NCI-H1417 treated with DMSO at 0.1 percent for 48 hours (cell line): ENCODE measurements at regions not wholly inside any gene's neighbourhood (a gene's known extent, or its start where the extent isn't known, plus 50 kb on each side); places are given as distances from the start of the nearest gene placed in this dataset.
"Not testable (repeated sequence)": the region's sequence is repeated elsewhere in the genome, so short reads cannot be mapped to it uniquely, and the experiment has no call there.

Experiments used
- DNase-seq: peaks from one replicate; lab custom pipeline; 2025; lab: John Stamatoyannopoulos, UW

- DNase-seq: no peak
These were observed 97.7 kb upstream of the DOCK9 start for GRCh38 chr13:99075268-99076191.

GRCh38 chr13:99078017-99078771 lies 100.3 kb upstream of the DOCK9 start:
- no peak for DNase-seq

GRCh38 chr13:99080131-99080530 lies 102.3 kb upstream of the DOCK9 start:
- no peak for DNase-seq

- DNase-seq: no peak
These were observed 106.1 kb upstream of the DOCK9 start for GRCh38 chr13:99083981-99084380.

GRCh38 chr13:99085139-99085807 lies 107.4 kb upstream of the DOCK9 start:
- no peak for DNase-seq

- DNase-seq: no peak
These were observed 108.0 kb upstream of the DOCK9 start for GRCh38 chr13:99085808-99086266.

DNA sequence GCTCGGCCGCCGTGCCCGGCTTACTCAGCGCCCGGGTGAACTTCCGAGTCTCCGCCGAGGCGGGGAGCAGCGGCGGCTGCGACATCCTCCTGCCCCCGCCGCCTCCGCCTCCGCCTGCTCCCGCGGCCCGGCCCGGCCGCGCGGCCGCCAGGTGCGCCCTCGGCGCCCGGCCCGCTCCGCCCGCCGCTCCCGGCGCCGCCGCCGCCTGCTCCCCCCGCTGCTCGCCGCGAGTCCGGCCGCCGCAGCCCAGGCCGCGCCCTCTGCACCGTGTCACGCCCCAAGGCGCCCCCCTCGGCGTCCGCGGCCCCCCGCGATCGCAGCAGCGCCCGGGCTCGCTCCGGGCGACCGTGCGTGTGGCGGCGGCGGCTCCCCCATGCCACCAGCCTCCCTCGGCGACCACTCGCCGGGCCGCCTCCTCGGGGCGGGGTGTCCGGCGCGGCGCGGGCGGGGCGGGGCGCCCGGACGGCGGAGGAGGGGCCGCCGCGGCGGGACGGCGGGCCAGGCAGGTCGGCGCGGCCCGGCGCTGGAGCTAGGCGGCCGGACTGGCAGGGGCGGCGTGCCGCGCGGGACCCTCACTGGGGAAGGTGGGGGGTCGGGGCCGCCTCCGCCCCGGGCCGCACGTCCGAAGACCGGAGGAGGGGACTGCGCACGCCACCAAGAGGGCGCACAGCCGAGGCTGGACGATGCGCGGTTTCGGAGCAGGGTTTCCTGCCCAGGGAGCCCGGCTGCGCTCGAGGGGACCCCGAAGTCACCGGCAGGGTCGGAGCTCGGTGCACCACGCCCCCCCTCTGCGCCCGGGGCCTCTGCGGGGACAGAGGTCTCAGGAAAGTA lies 108.6 kb upstream of the DOCK9 start:
- peak; percentile 16 for DNase-seq

DNA sequence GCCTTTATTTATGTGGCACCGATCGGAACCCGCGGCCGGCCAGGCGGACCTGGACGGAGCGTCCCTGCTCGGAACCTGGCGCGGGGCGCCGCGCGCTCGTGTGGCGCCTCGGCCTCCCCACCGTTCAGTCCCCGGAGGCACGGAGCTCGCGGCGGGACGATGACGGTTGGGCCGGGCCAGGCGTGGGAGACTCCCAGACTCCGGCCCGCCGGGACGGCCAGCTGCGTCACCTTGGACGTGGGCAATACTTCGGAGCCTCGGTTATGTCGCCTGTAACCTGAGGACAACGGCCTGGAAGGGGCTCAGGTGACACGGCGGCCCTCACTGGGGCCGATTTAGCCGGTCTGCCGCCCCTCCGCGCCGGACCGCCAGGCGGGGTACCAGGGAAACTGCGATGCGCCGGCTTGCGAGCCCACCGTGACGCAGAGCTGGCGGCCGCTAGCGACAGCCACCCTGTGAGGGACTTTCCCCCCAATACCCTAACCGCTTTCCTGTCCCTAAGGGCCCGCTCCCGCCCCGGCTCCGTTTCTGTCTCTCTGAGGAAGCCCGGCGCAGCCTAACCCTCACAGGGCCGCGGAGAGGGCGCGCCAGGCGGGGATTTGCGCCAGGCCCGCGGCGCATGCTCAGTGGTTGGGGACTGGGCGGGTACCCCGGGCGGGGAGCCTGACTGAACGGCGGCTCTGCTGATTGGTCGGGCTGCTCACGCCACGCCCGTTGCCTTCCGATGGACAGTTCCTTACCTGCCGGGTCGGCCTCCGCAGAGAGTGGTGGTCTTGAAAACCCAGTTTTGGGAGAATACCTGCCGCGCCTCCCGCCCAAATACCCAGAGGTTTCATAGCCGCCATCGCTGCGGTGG lies 109.5 kb upstream of the DOCK9 start:
- DNase-seq: peak; percentile 90

- peak; percentile 76 for DNase-seq
These were observed 110.2 kb upstream of the DOCK9 start for GRCh38 chr13:99087954-99088491.

DNA sequence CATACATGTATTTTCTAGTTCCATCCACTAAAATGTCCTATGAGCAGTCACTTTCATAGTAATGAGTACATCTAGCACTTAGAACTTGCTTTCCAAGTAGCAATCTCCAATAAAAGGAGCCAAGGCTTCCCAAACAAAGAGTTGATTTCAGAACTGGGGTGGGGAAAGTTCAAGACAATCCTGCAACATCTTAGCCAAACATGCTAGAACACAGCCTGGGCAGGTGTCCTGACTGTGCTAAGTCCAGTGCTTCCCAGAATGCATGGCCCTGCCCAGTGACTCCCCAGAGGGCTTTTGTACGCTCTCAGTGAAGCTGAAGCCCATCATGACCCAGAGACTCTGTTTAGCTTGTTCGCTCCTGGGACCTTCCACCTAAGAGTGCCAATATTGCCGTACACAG lies 106.7 kb upstream of the UBAC2 start:
- DNase-seq: no peak

- DNase-seq: not testable (repeated sequence)
These were observed 98.8 kb upstream of the UBAC2 start for GRCh38 chr13:99101831-99102230.

GRCh38 chr13:99103536-99103935 lies 97.1 kb upstream of the UBAC2 start:
- no peak for DNase-seq

DNA sequence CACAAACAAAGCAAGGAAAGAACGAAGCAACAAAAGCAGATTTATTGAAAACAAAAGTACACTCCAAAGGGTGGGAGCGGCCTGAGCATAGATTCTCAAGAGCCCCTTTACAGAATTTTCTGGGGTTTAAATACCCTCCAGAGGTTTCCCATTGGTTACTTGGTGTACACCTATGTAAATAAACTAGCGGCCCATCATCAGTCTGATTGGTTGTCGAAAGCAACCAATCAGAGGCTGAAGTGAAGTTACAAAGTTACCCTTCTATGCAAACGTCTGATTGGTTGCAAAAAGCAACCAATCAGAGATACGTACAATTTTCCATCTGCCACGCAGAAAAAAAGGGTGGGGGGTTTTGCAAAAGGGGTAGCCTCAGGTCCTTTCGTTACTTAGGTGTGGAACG lies 96.3 kb upstream of the UBAC2 start:
- DNase-seq: no peak

GRCh38 chr13:99105160-99105559 lies 95.5 kb upstream of the UBAC2 start:
- DNase-seq: no peak

DNA sequence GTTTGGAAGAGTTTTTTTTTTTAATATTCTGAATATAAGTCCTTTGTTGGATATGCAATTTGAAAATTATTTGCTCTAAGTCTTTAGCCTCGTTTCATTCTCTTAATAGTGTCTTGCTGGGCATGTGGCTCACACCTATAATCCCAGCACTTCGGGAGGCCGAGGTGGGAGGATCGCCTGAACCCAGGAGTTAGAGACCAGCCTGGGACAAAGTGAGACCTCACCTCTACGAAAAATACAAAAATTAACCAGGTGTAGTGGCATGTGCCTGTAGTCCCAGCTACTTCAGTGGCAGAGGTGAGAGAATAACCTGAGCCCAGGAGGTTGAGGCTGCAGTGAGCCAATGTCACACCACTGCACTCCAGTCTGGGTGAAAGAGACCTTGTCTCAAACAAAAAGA lies 87.3 kb upstream of the UBAC2 start:
- no peak for DNase-seq

DNA sequence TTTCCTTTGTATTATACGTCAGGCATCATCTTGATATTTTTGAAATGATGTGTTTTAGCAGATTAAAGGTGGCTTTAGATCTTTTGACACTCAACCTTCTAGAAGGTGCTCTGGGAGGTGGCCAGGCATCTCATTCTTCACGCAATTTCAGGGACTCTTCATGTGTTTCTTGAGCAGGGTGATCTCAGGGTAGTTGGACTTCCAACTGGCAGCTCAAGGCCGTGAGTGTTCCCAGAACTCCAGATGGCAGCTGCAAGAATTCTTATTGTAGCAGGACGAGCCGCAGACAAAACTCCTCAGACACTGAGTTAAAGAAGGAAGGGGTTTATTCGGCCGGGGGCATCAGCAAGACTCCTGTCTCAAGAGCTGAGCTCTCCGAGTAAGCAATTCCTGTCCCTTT lies 82.5 kb upstream of the UBAC2 start:
- DNase-seq: no peak

DNA sequence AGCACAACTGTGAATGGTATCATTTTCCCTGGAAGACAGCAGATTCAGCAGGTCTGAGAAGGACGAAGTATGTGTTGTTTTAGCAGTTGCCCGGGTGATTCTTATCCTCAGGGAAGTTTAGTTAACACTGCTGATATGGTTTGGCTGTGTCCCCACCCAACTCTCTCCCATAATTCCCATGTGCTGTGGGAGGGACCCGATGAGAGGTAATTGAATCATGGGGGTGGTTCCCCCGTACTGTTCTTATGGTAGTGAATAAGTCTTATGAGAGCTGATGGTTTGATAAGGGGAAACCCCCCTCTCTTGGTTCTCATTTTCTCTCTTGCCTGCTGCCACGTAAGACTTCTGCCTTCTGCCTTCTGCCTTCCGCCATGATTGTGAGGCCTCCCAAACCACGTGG lies 81.0 kb upstream of the UBAC2 start:
- no peak for DNase-seq

DNA sequence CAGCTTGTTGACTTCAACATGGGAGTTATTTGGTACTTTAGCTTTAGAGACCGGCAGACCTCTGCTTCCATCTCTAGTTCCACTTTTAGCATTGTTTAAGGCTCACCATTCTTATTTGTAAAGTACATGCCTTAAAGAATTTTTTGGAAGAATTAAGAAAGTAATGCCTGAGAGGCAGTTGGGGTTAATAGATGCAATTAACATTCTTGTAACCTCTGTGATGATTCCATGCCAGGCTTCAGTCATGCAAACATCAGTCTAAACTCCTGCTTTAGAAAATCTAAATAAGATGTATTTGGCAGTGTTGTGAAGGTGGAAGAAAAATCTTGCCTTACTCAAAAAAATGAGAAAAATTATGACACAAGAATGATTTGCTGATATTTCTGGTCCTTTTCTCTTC lies 79.9 kb upstream of the UBAC2 start:
- DNase-seq: no peak

DNA sequence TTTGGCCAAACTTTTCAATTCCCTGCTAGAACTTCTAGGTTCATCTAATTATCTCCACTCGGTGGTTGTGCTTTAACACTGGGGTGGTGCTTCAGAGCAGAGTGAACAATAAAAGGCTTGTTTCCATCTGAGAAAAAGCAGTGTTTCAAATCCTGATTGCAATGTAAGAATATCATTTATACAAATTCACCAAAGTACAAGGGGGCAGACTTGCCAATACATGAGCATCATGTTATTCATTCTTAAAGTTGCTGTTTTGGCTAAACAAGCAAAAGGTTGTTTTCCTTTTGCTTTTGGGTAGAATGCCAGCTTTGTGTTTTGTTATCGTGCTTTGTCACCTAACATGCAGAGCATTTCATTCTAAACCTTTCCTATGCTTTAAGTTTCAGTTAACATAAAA lies 78.5 kb upstream of the UBAC2 start:
- no peak for DNase-seq
